ENCODE measurements at regions not wholly inside any gene's neighbourhood (a gene's known extent, or its start where the extent isn't known, plus 50 kb on each side); places are given as distances from the start of the nearest gene placed in this dataset.

DNA sequence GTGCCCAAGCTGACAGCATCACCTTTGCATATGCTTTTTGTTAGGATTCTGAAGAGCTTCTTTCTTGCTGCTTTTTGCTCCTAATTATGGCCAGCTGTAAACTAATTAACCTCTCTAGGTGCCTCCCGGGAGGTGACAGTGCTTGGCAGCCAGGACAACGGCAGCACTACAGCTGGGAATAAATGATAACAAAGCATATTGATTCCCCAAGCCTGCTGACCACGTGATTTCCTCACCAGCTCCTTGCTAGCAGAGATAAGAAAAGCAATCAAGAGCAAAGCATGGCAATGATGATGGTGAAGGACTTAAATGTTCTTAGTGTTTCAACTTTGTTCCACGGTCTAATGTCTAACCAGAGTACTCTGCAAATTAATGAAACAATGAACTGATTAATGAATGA lies 1074.4 kb upstream of the GYPC start:
- no peaks in the 10 kb centered on the region for H3K27me3 ChIP-seq (ENCODE audit: control insufficient read depth in 2 of 2, insufficient read depth in 2 of 2, low read length in 2 of 2)
- H2AFZ ChIP-seq (ENCODE audit: insufficient read depth, low read depth, low read length, poor library complexity, severe bottlenecking) = no peak overlapping the region
- DNase-seq = no peak
- intact Hi-C loops (cut with micrococcal nuclease) = no loop called here
- Mint-ChIP-seq H3K27ac (peak overlapping the region in 1 of 7 donors; percentile 13), H3K9me3 (peaks cover 0 to 10% (median 1%) of the 10 kb centered on the region in 7 donors), H3K4me1 (no peaks in the 10 kb centered on the region), H3K36me3 (no peaks in the 10 kb centered on the region), H3K4me3 (no peak overlapping the region), H3K27me3 (ENCODE audit: low read depth in 3 of 3) (no peaks in the 10 kb centered on the region)
- H3K4me1 ChIP-seq (ENCODE audit: control insufficient read depth in 1 of 2, insufficient read depth in 2 of 2, low read length in 2 of 2) = no peaks in the 10 kb centered on the region
- H3K36me3 ChIP-seq (replicated peaks in 1 of 2; ENCODE audit: control insufficient read depth in 1 of 2, insufficient read depth in 2 of 2, low read length in 2 of 2) = no peaks in the 10 kb centered on the region
- H4K20me1 ChIP-seq (ENCODE audit: insufficient read depth, low read length) = no peaks in the 10 kb centered on the region
- no peak overlapping the region for H3K4me3 ChIP-seq (replicated peaks in 1 of 3; ENCODE audit: low read depth in 2 of 3, low read length in 3 of 3)
- H3K4me2 ChIP-seq (replicated peaks; ENCODE audit: extremely low read depth, low read length, poor library complexity, severe bottlenecking) = no peak overlapping the region
- H3K79me2 ChIP-seq (ENCODE audit: insufficient read depth, low read length) = no peaks in the 10 kb centered on the region
- no peaks in the 10 kb centered on the region for H3K9me3 ChIP-seq (replicated peaks in 1 of 2; ENCODE audit: control insufficient read depth in 1 of 2, insufficient read depth in 1 of 2, low read length in 2 of 2)
- WGBS (ENCODE audit: insufficient coverage) = 18% methylated on average over 2 of the region's 4 CpGs
- no peak overlapping the region for H3K27ac ChIP-seq (ENCODE audit: low read depth in 1 of 2, low read length in 2 of 2)
- TF ChIP-seq CTCF (IDR thresholded peaks at IDR 0.05) = no peak
- no peak overlapping the region for H3K9ac ChIP-seq (ENCODE audit: insufficient read depth, low read length, poor library complexity, severe bottlenecking)

DNA sequence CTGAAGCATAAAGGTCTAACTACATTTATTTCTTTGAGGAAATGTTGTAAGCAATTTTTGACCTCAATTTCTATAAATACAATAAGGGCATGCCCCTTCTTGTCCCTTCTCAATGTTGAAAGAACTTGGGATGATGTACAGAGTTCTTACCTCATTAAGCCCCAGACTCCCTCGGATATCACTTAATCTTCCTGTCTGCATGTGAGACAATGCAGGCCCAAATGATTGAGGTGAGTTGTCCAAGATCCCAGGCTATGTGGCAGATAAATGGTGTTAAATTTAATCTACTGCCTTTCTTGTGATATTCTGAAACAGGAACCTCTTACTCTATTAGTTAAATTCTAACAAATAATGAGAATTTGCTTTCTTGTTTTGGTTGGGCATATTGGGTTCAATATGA lies 1073.4 kb upstream of the GYPC start:
- no peaks in the 10 kb centered on the region for H3K9me3 ChIP-seq (replicated peaks in 1 of 2; ENCODE audit: control insufficient read depth in 1 of 2, insufficient read depth in 1 of 2, low read length in 2 of 2)
- DNase-seq = no peak
- no peaks in the 10 kb centered on the region for H3K27me3 ChIP-seq (ENCODE audit: control insufficient read depth in 2 of 2, insufficient read depth in 2 of 2, low read length in 2 of 2)
- Mint-ChIP-seq H3K4me1 (no peaks in the 10 kb centered on the region), H3K4me3 (no peak overlapping the region), H3K36me3 (no peaks in the 10 kb centered on the region), H3K27me3 (ENCODE audit: low read depth in 3 of 3) (no peaks in the 10 kb centered on the region), H3K27ac (no peak overlapping the region), H3K9me3 (peaks cover 0 to 9% (median 1%) of the 10 kb centered on the region in 7 donors)
- no peaks in the 10 kb centered on the region for H3K79me2 ChIP-seq (ENCODE audit: insufficient read depth, low read length)
- H3K4me3 ChIP-seq (replicated peaks in 1 of 3; ENCODE audit: low read depth in 2 of 3, low read length in 3 of 3) = no peak overlapping the region
- no CpG with 5 or more reads among the region's 1 CpG for WGBS (ENCODE audit: insufficient coverage)
- no peak for TF ChIP-seq CTCF (IDR thresholded peaks at IDR 0.05)
- no peaks in the 10 kb centered on the region for H4K20me1 ChIP-seq (ENCODE audit: insufficient read depth, low read length)
- H3K9ac ChIP-seq (ENCODE audit: insufficient read depth, low read length, poor library complexity, severe bottlenecking) = no peak overlapping the region
- H2AFZ ChIP-seq (ENCODE audit: insufficient read depth, low read depth, low read length, poor library complexity, severe bottlenecking) = no peak overlapping the region
- intact Hi-C loops (cut with micrococcal nuclease) = no loop called here
- no peak overlapping the region for H3K27ac ChIP-seq (ENCODE audit: low read depth in 1 of 2, low read length in 2 of 2)
- H3K4me1 ChIP-seq (ENCODE audit: control insufficient read depth in 1 of 2, insufficient read depth in 2 of 2, low read length in 2 of 2) = no peaks in the 10 kb centered on the region
- H3K36me3 ChIP-seq (replicated peaks in 1 of 2; ENCODE audit: control insufficient read depth in 1 of 2, insufficient read depth in 2 of 2, low read length in 2 of 2) = no peaks in the 10 kb centered on the region
- no peak overlapping the region for H3K4me2 ChIP-seq (replicated peaks; ENCODE audit: extremely low read depth, low read length, poor library complexity, severe bottlenecking)
